B cell (primary cell): ENCODE measurements at regions not wholly inside any gene's neighbourhood (a gene's known extent, or its start where the extent isn't known, plus 50 kb on each side); places are given as distances from the start of the nearest gene placed in this dataset.

Experiments used
- ATAC-seq: fragments of 200-7000 bp; cut with Tn5 transposase; one replicate; pipeline ENCODE4 v1.10.0; 2021; ENCODE audit warnings: low read depth, mild to moderate bottlenecking, moderate number of reproducible peaks, moderate library complexity
- CTCF ChIA-PET: fragments of 350-600 bp; sonication (Branson Sonifier 250); formaldehyde crosslinking; loops from one replicate; lab custom pipeline; 2021; ENCODE audit warnings: antibody characterized with exemption, inconsistent platforms; lab: Charles Lee
- POLR2A ChIA-PET: fragments of 350-600 bp; sonication (Branson Sonifier 250); formaldehyde crosslinking; loops from one replicate; lab custom pipeline; 2021; ENCODE audit warnings: antibody characterized with exemption; lab: Charles Lee
- DNase-seq: peaks from one replicate; pipeline ENCODE4 v3.0.0; 2013
- H2AFZ ChIP-seq: 2 replicates; pipeline ENCODE4 v1.6.1; 2012; ENCODE audit warnings: mild to moderate bottlenecking, low read depth, low read length; ENCODE audit not compliant: insufficient read depth, poor library complexity, severe bottlenecking
- H3K27ac ChIP-seq, 2 donors: 1 replicate in 1 of 2; 2 replicates in 1 of 2; pipeline ENCODE4 v1.5.1; 2012 to 2013; ENCODE audit warnings: low read length in 2 of 2, mild to moderate bottlenecking in 2 of 2, moderate library complexity in 1 of 2
- H3K27me3 ChIP-seq, 4 experiments: fragments of 200-600 bp in 1 of 4; sonication (generic) in 1 of 4; replicated peaks in 1 of 4; 1 replicate in 2 of 4; 2 replicates in 2 of 4; pipeline versions ENCODE4 v1.6.1 to v1.7.0; 2013 to 2016; ENCODE audit warnings: low read length in 3 of 4, mild to moderate bottlenecking in 2 of 4, mixed read lengths in 1 of 4, moderate library complexity in 1 of 4; ENCODE audit not compliant: insufficient read depth in 4 of 4, control insufficient read depth in 3 of 4; ENCODE audit errors: control extremely low read depth in 1 of 4
- H3K36me3 ChIP-seq, 2 experiments: replicated peaks in 1 of 2; 1 replicate in 1 of 2; 2 replicates in 1 of 2; pipeline versions ENCODE4 v1.6.1 to v1.7.1; 2013; ENCODE audit warnings: low read length in 1 of 2; ENCODE audit not compliant: insufficient read depth in 2 of 2, control insufficient read depth in 1 of 2; ENCODE audit errors: control extremely low read depth in 1 of 2, extremely low read depth in 1 of 2
- H3K4me1 ChIP-seq, 2 donors: fragments of 200-600 bp in 1 of 2; sonication (generic) in 1 of 2; 1 replicate in 1 of 2; 2 replicates in 1 of 2; pipeline versions ENCODE4 v1.5.1 to v1.6.1; 2013 to 2017; ENCODE audit warnings: low read length in 2 of 2; ENCODE audit not compliant: control insufficient read depth in 2 of 2, insufficient read depth in 2 of 2
- H3K4me2 ChIP-seq: replicated peaks from 2 replicates; pipeline ENCODE3; 2012; ENCODE audit warnings: mild to moderate bottlenecking, low read depth, low read length; ENCODE audit not compliant: poor library complexity, severe bottlenecking
- H3K4me3 ChIP-seq, 5 experiments: fragments of 200-600 bp in 1 of 5; sonication (generic) in 1 of 5; 1 replicate in 3 of 5; 2 replicates in 2 of 5; pipeline versions ENCODE4 v1.5.1 to v1.7.0; 2011 to 2016; ENCODE audit warnings: low read length in 4 of 5, mild to moderate bottlenecking in 4 of 5, low read depth in 2 of 5, control low read depth in 1 of 5, moderate library complexity in 1 of 5; ENCODE audit not compliant: insufficient read depth in 1 of 5; ENCODE audit errors: control extremely low read depth in 1 of 5, extremely low read depth in 1 of 5
- H3K79me2 ChIP-seq: fragments of 200-600 bp; sonication (generic); one replicate; pipeline ENCODE4 v1.6.0; 2016; ENCODE audit warnings: low read length; ENCODE audit not compliant: control insufficient read depth, insufficient read depth
- H3K9ac ChIP-seq: fragments of 200-600 bp; sonication (generic); 2 replicates; pipeline ENCODE4 v1.6.1; 2017; ENCODE audit warnings: mild to moderate bottlenecking, low read length, moderate library complexity
- H3K9me3 ChIP-seq, 3 donors: one replicate each; pipeline versions ENCODE4 v1.6.1 to v1.7.1; 2013; ENCODE audit warnings: low read length in 2 of 3; ENCODE audit not compliant: control insufficient read depth in 2 of 3, insufficient read depth in 1 of 3; ENCODE audit errors: control extremely low read depth in 1 of 3
- H4K20me1 ChIP-seq: 2 replicates; pipeline ENCODE4 v1.6.0; 2012; ENCODE audit warnings: mild to moderate bottlenecking, low read length; ENCODE audit not compliant: insufficient read depth, control insufficient read depth, poor library complexity, severe bottlenecking
- H3K27ac Mint-ChIP-seq: one replicate; pipeline ENCODE4 v1.8.0; 2021; ENCODE audit warnings: mixed read lengths
- H3K27me3 Mint-ChIP-seq: one replicate; pipeline ENCODE4 v1.8.0; 2021; ENCODE audit warnings: mixed read lengths
- H3K4me1 Mint-ChIP-seq: one replicate; pipeline ENCODE4 v1.8.0; 2021; ENCODE audit warnings: mixed read lengths
- H3K4me3 Mint-ChIP-seq: one replicate; pipeline ENCODE4 v1.8.0; 2021; ENCODE audit warnings: mixed read lengths
- H3K9me3 Mint-ChIP-seq: one replicate; pipeline ENCODE4 v1.8.0; 2022; ENCODE audit warnings: mixed read lengths; ENCODE audit not compliant: insufficient read depth
- CTCF ChIP-seq: fragments of 200-600 bp; IDR thresholded peaks from one replicate; pipeline ENCODE4 v1.8.0; 2022; ENCODE audit warnings: antibody characterized with exemption, mild to moderate bottlenecking
- EZH2 ChIP-seq: IDR thresholded peaks from 2 replicates; pipeline ENCODE4 v1.6.1; 2012; ENCODE audit warnings: borderline replicate concordance, low read depth, mild to moderate bottlenecking, moderate library complexity, low read length; ENCODE audit not compliant: insufficient read depth, poor library complexity, severe bottlenecking
- WGBS: methylation state at CpG from one replicate; pipeline ENCODE4 v1.1.5; 2013; ENCODE audit warnings: missing lambda C conversion rate; ENCODE audit not compliant: insufficient coverage; 5-methylcytosine and 5-hydroxymethylcytosine counted together
- intact Hi-C: fragments of 100-400 bp; cut with micrococcal nuclease; formaldehyde crosslinking; loops from one replicate; pipeline ENCODE4 v1.10.0; 2022

- Mint-ChIP-seq H3K9me3 (no peaks in the 10 kb centered on the region), H3K27ac (no peak overlapping the region), H3K27me3 (peaks cover 25% of the 10 kb centered on the region), H3K4me3 (no peak overlapping the region), H3K4me1 (no peaks in the 10 kb centered on the region)
- Histone ChIP-seq H3K4me2 (no peak overlapping the region), H3K79me2 (no peaks in the 10 kb centered on the region), H3K27ac (no peak overlapping the region), H3K4me1 (no peaks in the 10 kb centered on the region), H4K20me1 (no peaks in the 10 kb centered on the region), H3K36me3 (no peaks in the 10 kb centered on the region), H2AFZ (no peak overlapping the region), H3K9ac (no peak overlapping the region), H3K9me3 (peaks cover 0 to 13% (median 7%) of the 10 kb centered on the region in 3 donors), H3K27me3 (peaks cover 0 to 8% (median 0%) of the 10 kb centered on the region in 4 experiments), H3K4me3 (no peak overlapping the region)
- ATAC-seq (no peak), DNase-seq (no peak)
- intact Hi-C loops, result no loop called here
- TF ChIP-seq CTCF, result no peak
- ChIA-PET CTCF (interaction anchor here (3.7 kb wide), 1 partner anchor 124 kb away, joined by 17 read pairs; no protein-coding TSS in a partner anchor), POLR2A (no interaction called here)
- 87% methylated on average over 3 of the region's 5 CpGs for WGBS
Measured at GRCh38 chr5:149438281-149438680, 59.2 kb upstream of the IL17B start.

- CTCF ChIA-PET, result no interaction called here
- Histone ChIP-seq H3K9ac (no peak overlapping the region), H3K4me2 (no peak overlapping the region), H3K27ac (no peak overlapping the region), H3K79me2 (no peaks in the 10 kb centered on the region), H3K4me1 (no peaks in the 10 kb centered on the region), H2AFZ (no peak overlapping the region), H3K9me3 (peaks cover 0 to 20% (median 10%) of the 10 kb centered on the region in 3 donors), H3K27me3 (peaks cover 0 to 8% (median 0%) of the 10 kb centered on the region in 4 experiments), H3K36me3 (no peaks in the 10 kb centered on the region), H4K20me1 (no peaks in the 10 kb centered on the region), H3K4me3 (no peak overlapping the region)
- TF ChIP-seq EZH2 (no peak), CTCF (no peak)
- intact Hi-C loops, result no loop called here
- ATAC-seq (no peak), DNase-seq (no peak)
- H3K9me3 Mint-ChIP-seq, result no peaks in the 10 kb centered on the region
- no peaks in the 10 kb centered on the region for H3K4me1 Mint-ChIP-seq
- no peak overlapping the region for H3K4me3 Mint-ChIP-seq
- 84% methylated on average over 5 of the region's 10 CpGs for WGBS
- POLR2A ChIA-PET, result no interaction called here
- peaks cover 25% of the 10 kb centered on the region for H3K27me3 Mint-ChIP-seq
- no peak overlapping the region for H3K27ac Mint-ChIP-seq
Measured at GRCh38 chr5:149437391-149438040, 58.4 kb upstream of the IL17B start.
